Type B pancreatic cell (in vitro differentiated cells): ENCODE measurements at regions not wholly inside any gene's neighbourhood (a gene's known extent, or its start where the extent isn't known, plus 50 kb on each side); places are given as distances from the start of the nearest gene placed in this dataset.

ENCODE experiments used
- DNase-seq: peaks from one replicate; pipeline ENCODE4 v3.0.0; 2021; ENCODE audit warnings: mixed read lengths; ENCODE audit not compliant: unreplicated experiment; ENCODE audit errors: extremely low spot score
- H3K27ac Mint-ChIP-seq: 2 replicates; pipeline ENCODE4 v1.8.0; 2021; ENCODE audit warnings: mild to moderate bottlenecking, mixed read lengths
- H3K27me3 Mint-ChIP-seq: 2 replicates; pipeline ENCODE4 v1.8.0; 2021; ENCODE audit warnings: mixed read lengths
- H3K36me3 Mint-ChIP-seq: 2 replicates; pipeline ENCODE4 v1.8.0; 2021; ENCODE audit warnings: mixed read lengths
- H3K4me1 Mint-ChIP-seq: one replicate; pipeline ENCODE4 v1.8.0; 2021; ENCODE audit warnings: mixed read lengths; ENCODE audit not compliant: unreplicated experiment
- H3K4me3 Mint-ChIP-seq: 2 replicates; pipeline ENCODE4 v1.8.0; 2021; ENCODE audit warnings: mild to moderate bottlenecking, mixed read lengths
- H3K9me3 Mint-ChIP-seq: 2 replicates; pipeline ENCODE4 v1.8.0; 2021; ENCODE audit warnings: mixed read lengths
- CTCF ChIP-seq: fragments of 200-600 bp; sonication (generic); conservative IDR thresholded peaks from 2 replicates; pipeline ENCODE4 v1.5.0; 2021; ENCODE audit warnings: antibody characterized with exemption, mild to moderate bottlenecking

- Mint-ChIP-seq H3K36me3 (peaks cover 38% of the 10 kb centered on the region), H3K9me3 (no peaks in the 10 kb centered on the region), H3K27me3 (no peaks in the 10 kb centered on the region), H3K4me1 (no peaks in the 10 kb centered on the region), H3K4me3 (no peak overlapping the region), H3K27ac (no peak overlapping the region)
- TF ChIP-seq CTCF: no peak
- DNase-seq: no peak
Measured at GRCh38 chr6:144546807-144547206, 261.7 kb downstream of the UTRN start.

GRCh38 chr6:144547409-144547808 lies 262.3 kb downstream of the UTRN start:
- Mint-ChIP-seq H3K27ac (no peak overlapping the region), H3K9me3 (no peaks in the 10 kb centered on the region), H3K4me3 (no peak overlapping the region), H3K4me1 (no peaks in the 10 kb centered on the region), H3K36me3 (peaks cover 37% of the 10 kb centered on the region), H3K27me3 (no peaks in the 10 kb centered on the region)
- TF ChIP-seq CTCF: no peak
- DNase-seq: no peak

GRCh38 chr6:144548536-144548935 lies 263.4 kb downstream of the UTRN start:
- DNase-seq: no peak
- no peak overlapping the region for H3K4me3 Mint-ChIP-seq
- no peaks in the 10 kb centered on the region for H3K9me3 Mint-ChIP-seq
- TF ChIP-seq CTCF: no peak
- no peaks in the 10 kb centered on the region for H3K4me1 Mint-ChIP-seq
- H3K36me3 Mint-ChIP-seq: peaks cover 37% of the 10 kb centered on the region
- H3K27me3 Mint-ChIP-seq: no peaks in the 10 kb centered on the region
- no peak overlapping the region for H3K27ac Mint-ChIP-seq

DNA sequence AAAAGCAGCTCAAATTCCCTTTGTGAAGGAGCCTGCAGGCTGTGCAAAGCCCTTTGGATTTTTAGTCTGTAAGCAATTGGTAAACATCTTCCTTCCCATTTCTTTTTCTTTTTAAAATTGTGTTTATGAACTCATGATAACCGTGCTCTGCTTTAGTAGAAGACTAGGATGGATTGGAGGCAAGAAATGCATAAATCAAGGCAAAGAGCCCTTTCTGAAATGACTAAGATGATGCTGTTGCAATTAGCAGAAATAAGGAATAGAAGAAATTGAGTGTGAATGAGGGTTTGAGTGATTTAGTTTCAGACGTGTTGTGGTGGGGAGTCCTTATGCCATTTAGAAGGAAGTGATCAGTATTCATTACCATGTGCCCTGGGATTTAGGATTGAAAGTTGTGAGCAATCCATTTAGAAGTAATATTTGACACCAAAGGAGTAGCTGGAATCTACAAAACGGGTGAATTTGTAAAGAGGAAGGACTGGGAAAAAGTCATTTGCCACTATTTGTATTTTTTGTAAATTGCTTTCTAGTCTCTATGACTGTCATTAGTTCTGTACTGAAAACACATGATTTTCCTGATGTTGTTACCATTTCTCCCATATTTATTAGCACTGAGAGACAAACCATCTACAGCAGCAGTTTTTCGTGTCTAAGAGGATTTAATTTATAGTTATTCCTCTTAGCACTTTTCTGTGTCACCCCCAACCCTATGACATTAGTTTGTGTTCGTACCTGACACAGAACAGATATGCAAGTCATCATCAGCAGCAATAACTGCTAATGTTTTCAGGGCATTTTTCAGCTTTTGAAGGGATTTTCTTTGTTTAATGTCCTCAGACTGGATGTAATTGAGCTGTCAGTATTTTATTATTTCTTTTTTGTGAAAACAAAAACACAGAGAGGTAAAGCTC lies 265.0 kb downstream of the UTRN start:
- Mint-ChIP-seq H3K36me3 (peaks cover 34% of the 10 kb centered on the region), H3K4me3 (no peak overlapping the region), H3K27ac (no peak overlapping the region), H3K4me1 (no peaks in the 10 kb centered on the region), H3K9me3 (no peaks in the 10 kb centered on the region), H3K27me3 (no peaks in the 10 kb centered on the region)
- no peak for TF ChIP-seq CTCF
- DNase-seq: no peak

- Mint-ChIP-seq H3K36me3 (peaks cover 37% of the 10 kb centered on the region), H3K27ac (no peak overlapping the region), H3K27me3 (no peaks in the 10 kb centered on the region), H3K4me3 (no peak overlapping the region), H3K4me1 (no peaks in the 10 kb centered on the region), H3K9me3 (no peaks in the 10 kb centered on the region)
- TF ChIP-seq CTCF: no peak
- DNase-seq: no peak
Measured at GRCh38 chr6:144551339-144551738, 266.2 kb downstream of the UTRN start.
